ENCODE measurements at regions not wholly inside any gene's neighbourhood (a gene's known extent, or its start where the extent isn't known, plus 50 kb on each side); places are given as distances from the start of the nearest gene placed in this dataset.

DNA sequence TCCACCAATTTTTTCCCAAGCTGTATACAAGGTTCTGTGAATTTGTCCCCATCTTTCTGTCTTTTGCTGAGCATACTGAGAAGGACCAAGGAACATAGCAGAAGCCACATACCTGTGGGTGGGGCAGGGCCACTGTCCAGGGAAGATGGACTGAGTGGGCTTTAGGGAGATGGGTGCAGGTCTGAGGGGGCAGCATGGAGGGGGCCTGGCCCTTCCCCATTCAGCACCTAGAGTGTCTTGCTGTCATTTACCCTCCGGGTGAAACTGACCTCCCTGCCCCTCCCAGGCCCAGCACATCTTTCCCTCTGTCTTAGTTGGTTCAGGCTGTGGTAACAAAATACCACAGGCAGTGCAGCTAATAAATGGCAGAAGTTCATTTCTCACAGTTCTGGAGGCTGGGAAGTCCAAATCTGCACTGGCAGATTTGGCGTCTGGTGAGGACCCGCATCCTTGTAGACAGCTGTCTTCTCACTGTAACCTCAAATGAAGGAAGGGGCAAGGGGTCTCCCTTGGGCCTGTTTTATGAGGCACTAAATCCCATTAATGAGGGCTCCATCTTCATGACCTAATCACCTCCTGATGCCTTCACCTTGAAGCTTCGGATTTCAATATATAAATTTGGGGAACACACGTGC lies 180.0 kb upstream of the SMAD3 start:
- no peak for TF ChIP-seq GABPA (IDR thresholded peaks at IDR 0.05; ENCODE audit: borderline replicate concordance, insufficient read depth, low read length)
- TF ChIP-seq CTCF (IDR thresholded peaks at IDR 0.05; ENCODE audit: control extremely low read depth in 1 of 3, insufficient read depth in 1 of 3, low read depth in 1 of 3, low read length in 3 of 3): no peak
- TF ChIP-seq EZH2 (IDR thresholded peaks at IDR 0.05; ENCODE audit: low read depth, low read length, severe bottlenecking): no peak
- TF ChIP-seq POLR2AphosphoS5 (IDR thresholded peaks at IDR 0.05; ENCODE audit: low read depth, low read length): no peak
- no peak for TF ChIP-seq JUND (IDR thresholded peaks at IDR 0.05; ENCODE audit: low read length)
